T-cell (primary cell): ENCODE measurements at regions not wholly inside any gene's neighbourhood (a gene's known extent, or its start where the extent isn't known, plus 50 kb on each side); places are given as distances from the start of the nearest gene placed in this dataset.

Experiments used
- ATAC-seq, 4 experiments: fragments of 200-7000 bp in 3 of 4; fragments of 150-1000 bp in 1 of 4; cut with Tn5 transposase; replicated peaks in 1 of 4; 1 replicate in 3 of 4; 2 replicates in 1 of 4; pipeline ENCODE4 v1.10.0; 2021; ENCODE audit warnings: moderate library complexity in 3 of 4, mild to moderate bottlenecking in 2 of 4, moderate number of reproducible peaks in 1 of 4
- CTCF ChIA-PET, 2 donors: fragments of 300-600 bp; sonication (Branson Sonifier 250); formaldehyde crosslinking; loops; one replicate each; lab custom pipeline; 2022; ENCODE audit warnings: antibody characterized with exemption in 2 of 2; lab: Charles Lee
- POLR2A ChIA-PET, 2 donors: fragments of 300-600 bp; sonication (Branson Sonifier 250); formaldehyde crosslinking; loops; one replicate each; lab custom pipeline; 2022; ENCODE audit warnings: antibody characterized with exemption in 2 of 2; lab: Charles Lee
- DNase-seq, 35 experiments: peaks; one replicate each; pipeline versions ENCODE4 v3.0.0 to v3.0.0-alpha.2; 2013 to 2023
- H3K27ac ChIP-seq: one replicate; pipeline ENCODE4 v1.5.1; 2013; ENCODE audit warnings: low read length
- H3K27me3 ChIP-seq, 2 experiments: replicated peaks in 1 of 2; 1 replicate in 1 of 2; 2 replicates in 1 of 2; pipeline versions ENCODE4 v1.6.1 to v1.7.0; 2013; ENCODE audit warnings: low read length in 1 of 2, mixed read lengths in 1 of 2; ENCODE audit not compliant: control insufficient read depth in 2 of 2, insufficient read depth in 2 of 2; ENCODE audit errors: extremely low read depth in 1 of 2
- H3K36me3 ChIP-seq, 2 donors: 1 replicate in 1 of 2; 2 replicates in 1 of 2; pipeline versions ENCODE4 v1.6.1 to v1.7.0; 2013; ENCODE audit warnings: low read length in 1 of 2; ENCODE audit not compliant: control insufficient read depth in 2 of 2, insufficient read depth in 1 of 2; ENCODE audit errors: extremely low read depth in 1 of 2
- H3K4me1 ChIP-seq, 2 experiments: 1 replicate in 1 of 2; 2 replicates in 1 of 2; pipeline versions ENCODE4 v1.6.1 to v1.7.0; 2013; ENCODE audit warnings: low read length in 2 of 2, mixed read lengths in 1 of 2; ENCODE audit not compliant: insufficient read depth in 2 of 2, control insufficient read depth in 1 of 2; ENCODE audit errors: extremely low read depth in 1 of 2
- H3K4me3 ChIP-seq, 2 donors: 1 replicate in 1 of 2; 2 replicates in 1 of 2; pipeline versions ENCODE4 v1.5.1 to v1.7.0; 2013; ENCODE audit warnings: mild to moderate bottlenecking in 2 of 2, low read length in 1 of 2, moderate library complexity in 1 of 2; ENCODE audit not compliant: control insufficient read depth in 1 of 2; ENCODE audit errors: extremely low read depth in 1 of 2
- H3K9me3 ChIP-seq: 2 replicates; pipeline ENCODE4 v1.7.0; 2013
- H3K27ac Mint-ChIP-seq, 2 donors: one replicate each; pipeline ENCODE4 v1.8.0; 2020 to 2021; ENCODE audit warnings: mild to moderate bottlenecking in 2 of 2, mixed read lengths in 2 of 2
- H3K27me3 Mint-ChIP-seq, 2 donors: one replicate each; pipeline ENCODE4 v1.8.0; 2021 to 2022; ENCODE audit warnings: mixed read lengths in 2 of 2
- H3K36me3 Mint-ChIP-seq: one replicate; pipeline ENCODE4 v1.8.0; 2021; ENCODE audit warnings: mixed read lengths
- H3K4me1 Mint-ChIP-seq, 3 donors: one replicate each; pipeline ENCODE4 v1.8.0; 2020 to 2022; ENCODE audit warnings: mixed read lengths in 3 of 3, mild to moderate bottlenecking in 1 of 3
- H3K4me3 Mint-ChIP-seq, 3 donors: one replicate each; pipeline ENCODE4 v1.8.0; 2020 to 2022; ENCODE audit warnings: mild to moderate bottlenecking in 3 of 3, mixed read lengths in 3 of 3, moderate library complexity in 3 of 3
- H3K9me3 Mint-ChIP-seq, 3 donors: one replicate each; pipeline ENCODE4 v1.8.0; 2020 to 2022; ENCODE audit warnings: mixed read lengths in 3 of 3
- WGBS: methylation state at CpG from one replicate; pipeline ENCODE4 v1.1.5; 2013; ENCODE audit warnings: missing lambda C conversion rate; ENCODE audit not compliant: insufficient coverage; 5-methylcytosine and 5-hydroxymethylcytosine counted together

DNA sequence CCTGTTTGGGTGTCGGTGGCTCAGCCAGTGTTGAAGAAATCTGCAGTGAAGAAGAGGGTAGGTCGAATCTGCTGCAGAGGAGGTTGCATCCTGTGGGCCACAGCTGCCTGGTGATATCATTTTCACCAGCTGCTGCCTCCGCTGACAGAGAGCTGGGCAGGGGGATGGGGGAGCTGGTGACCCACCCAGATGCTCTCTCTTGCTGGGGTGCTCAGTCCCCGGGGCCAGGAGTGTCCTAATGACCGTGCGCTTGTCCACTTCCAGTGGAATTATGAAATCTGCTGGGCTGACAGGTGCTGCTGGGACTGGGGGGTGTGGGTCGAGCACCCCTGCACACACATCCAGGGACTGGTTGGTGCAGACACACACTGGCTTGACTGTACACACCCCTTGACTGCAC is 83.2 kb upstream of the IRX4 start:
- H3K4me1 Mint-ChIP-seq = no peaks in the 10 kb centered on the region
- Histone ChIP-seq H3K9me3 (no peaks in the 10 kb centered on the region), H3K4me3 (no peak overlapping the region), H3K36me3 (no peaks in the 10 kb centered on the region), H3K27me3 (peaks cover 0 to 31% of the 10 kb centered on the region in 2 experiments), H3K4me1 (no peaks in the 10 kb centered on the region), H3K27ac (no peak overlapping the region)
- no peak overlapping the region for H3K27ac Mint-ChIP-seq
- 57% methylated on average over 2 of the region's 7 CpGs for WGBS
- no peaks in the 10 kb centered on the region for H3K9me3 Mint-ChIP-seq
- no peaks in the 10 kb centered on the region for H3K36me3 Mint-ChIP-seq
- CTCF ChIA-PET = no interaction called here
- POLR2A ChIA-PET = no interaction called here
- H3K4me3 Mint-ChIP-seq = no peak overlapping the region
- peaks cover 17% of the 10 kb centered on the region in 2 donors for H3K27me3 Mint-ChIP-seq
- DNase-seq (no peak), ATAC-seq (no peak)

GRCh38 chr5:1963941-1964451 is 81.3 kb upstream of the IRX4 start:
- ChIA-PET CTCF (no interaction called here), POLR2A (no interaction called here)
- Mint-ChIP-seq H3K36me3 (no peaks in the 10 kb centered on the region), H3K9me3 (no peaks in the 10 kb centered on the region), H3K4me1 (no peaks in the 10 kb centered on the region), H3K27ac (no peak overlapping the region), H3K4me3 (no peak overlapping the region), H3K27me3 (peaks cover 17 to 22% of the 10 kb centered on the region in 2 donors)
- no peak for ATAC-seq
- H3K27me3 ChIP-seq = peaks cover 0 to 42% of the 10 kb centered on the region in 2 experiments
- no peaks in the 10 kb centered on the region for H3K4me1 ChIP-seq
- 79% methylated on average over 14 of the region's 14 CpGs for WGBS
- H3K4me3 ChIP-seq = no peak overlapping the region
- DNase-seq = no peak
- no peaks in the 10 kb centered on the region for H3K9me3 ChIP-seq
- no peak overlapping the region for H3K27ac ChIP-seq
- H3K36me3 ChIP-seq = no peaks in the 10 kb centered on the region

DNA sequence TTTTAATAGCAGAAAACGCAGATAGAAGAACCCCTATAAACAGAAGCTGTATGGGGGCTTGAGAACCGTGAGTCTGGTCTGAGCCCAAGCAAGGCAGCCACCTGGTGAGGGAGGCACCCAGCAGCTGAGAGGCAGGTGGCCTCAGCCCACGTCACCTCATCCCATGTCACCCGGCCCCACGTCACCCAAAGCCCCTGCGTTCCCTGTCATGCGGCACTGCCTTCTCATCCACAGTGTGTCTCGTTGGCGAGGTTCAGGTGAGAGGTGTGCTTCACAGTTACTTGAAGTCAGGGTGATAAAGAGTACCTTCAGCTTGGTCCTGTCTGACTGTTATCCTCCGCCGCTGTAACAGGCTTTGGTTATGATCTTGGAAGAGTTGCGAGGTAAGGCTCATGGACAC is 80.6 kb upstream of the IRX4 start:
- DNase-seq (no peak), ATAC-seq (no peak)
- no peaks in the 10 kb centered on the region for H3K4me1 ChIP-seq
- ChIA-PET POLR2A (no interaction called here), CTCF (no interaction called here)
- no peak overlapping the region for H3K4me3 Mint-ChIP-seq
- H3K4me1 Mint-ChIP-seq = no peaks in the 10 kb centered on the region
- H3K27me3 ChIP-seq = peaks cover 0 to 42% of the 10 kb centered on the region in 2 experiments
- H3K27ac ChIP-seq = no peak overlapping the region
- H3K36me3 Mint-ChIP-seq = no peaks in the 10 kb centered on the region
- H3K36me3 ChIP-seq = no peaks in the 10 kb centered on the region
- no peak overlapping the region for H3K27ac Mint-ChIP-seq
- no peaks in the 10 kb centered on the region for H3K9me3 ChIP-seq
- no peak overlapping the region for H3K4me3 ChIP-seq
- WGBS = 90% methylated on average over 7 of the region's 12 CpGs
- H3K27me3 Mint-ChIP-seq = peaks cover 17 to 23% of the 10 kb centered on the region in 2 donors
- no peaks in the 10 kb centered on the region for H3K9me3 Mint-ChIP-seq

GRCh38 chr5:1962619-1963355 is 80.1 kb upstream of the IRX4 start:
- H3K27me3 Mint-ChIP-seq = peaks cover 17 to 29% of the 10 kb centered on the region in 2 donors

DNA sequence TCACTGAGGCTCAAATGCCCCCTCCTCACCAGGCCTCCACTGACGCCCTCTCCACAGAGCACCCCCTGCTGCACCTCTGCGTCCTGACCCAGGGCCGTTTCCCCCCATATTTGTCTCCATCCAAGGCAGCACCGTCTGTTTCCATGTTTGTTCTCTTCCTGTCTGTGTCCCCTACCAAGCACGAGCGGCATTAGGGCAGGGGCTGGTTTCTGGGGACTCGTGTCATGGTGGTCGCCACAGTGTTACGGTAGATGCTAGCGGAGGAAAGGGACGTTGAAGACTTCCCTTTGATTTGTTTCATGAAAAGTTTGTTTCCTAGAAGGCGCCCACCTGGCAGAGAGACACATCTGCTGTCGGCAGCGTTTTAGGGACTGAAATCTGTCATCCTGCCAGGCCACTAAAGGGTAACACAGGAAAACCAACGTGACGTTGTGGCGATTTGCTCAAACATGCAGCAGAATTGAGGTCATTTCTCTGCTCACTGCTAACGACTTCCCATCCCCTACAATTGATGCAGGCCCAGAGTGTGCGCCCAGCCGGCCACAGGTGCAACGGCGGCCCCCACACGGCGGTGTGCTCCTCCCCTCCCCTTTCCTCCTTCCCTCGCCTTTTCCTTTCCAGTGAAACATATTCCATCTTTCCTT is 79.3 kb upstream of the IRX4 start:
- Histone ChIP-seq H3K9me3 (no peaks in the 10 kb centered on the region), H3K4me1 (no peaks in the 10 kb centered on the region), H3K4me3 (no peak overlapping the region), H3K27ac (no peak overlapping the region), H3K27me3 (peaks cover 0 to 46% of the 10 kb centered on the region in 2 experiments), H3K36me3 (no peaks in the 10 kb centered on the region)
- H3K27ac Mint-ChIP-seq = no peak overlapping the region
- no peaks in the 10 kb centered on the region for H3K36me3 Mint-ChIP-seq
- H3K4me3 Mint-ChIP-seq = no peak overlapping the region
- no peak for DNase-seq
- WGBS = 61% methylated on average over 20 of the region's 25 CpGs
- H3K4me1 Mint-ChIP-seq = no peaks in the 10 kb centered on the region
- no peaks in the 10 kb centered on the region for H3K9me3 Mint-ChIP-seq
- ATAC-seq = no peak
- ChIA-PET POLR2A (no interaction called here), CTCF (no interaction called here)
- peaks cover 17 to 32% of the 10 kb centered on the region in 2 donors for H3K27me3 Mint-ChIP-seq

More at GRCh38 chr5:1962619-1963355, 80.1 kb upstream of the IRX4 start:
- Histone ChIP-seq H3K4me1 (no peaks in the 10 kb centered on the region), H3K36me3 (no peaks in the 10 kb centered on the region), H3K27ac (no peak overlapping the region), H3K9me3 (no peaks in the 10 kb centered on the region), H3K27me3 (peaks cover 0 to 46% of the 10 kb centered on the region in 2 experiments), H3K4me3 (no peak overlapping the region)
- no peak for DNase-seq
- Mint-ChIP-seq H3K9me3 (no peaks in the 10 kb centered on the region), H3K27ac (no peak overlapping the region), H3K36me3 (no peaks in the 10 kb centered on the region), H3K4me3 (no peak overlapping the region), H3K4me1 (no peaks in the 10 kb centered on the region)
- no peak for ATAC-seq
- POLR2A ChIA-PET = no interaction called here
- 84% methylated on average over 6 of the region's 13 CpGs for WGBS
- CTCF ChIA-PET = no interaction called here

DNA sequence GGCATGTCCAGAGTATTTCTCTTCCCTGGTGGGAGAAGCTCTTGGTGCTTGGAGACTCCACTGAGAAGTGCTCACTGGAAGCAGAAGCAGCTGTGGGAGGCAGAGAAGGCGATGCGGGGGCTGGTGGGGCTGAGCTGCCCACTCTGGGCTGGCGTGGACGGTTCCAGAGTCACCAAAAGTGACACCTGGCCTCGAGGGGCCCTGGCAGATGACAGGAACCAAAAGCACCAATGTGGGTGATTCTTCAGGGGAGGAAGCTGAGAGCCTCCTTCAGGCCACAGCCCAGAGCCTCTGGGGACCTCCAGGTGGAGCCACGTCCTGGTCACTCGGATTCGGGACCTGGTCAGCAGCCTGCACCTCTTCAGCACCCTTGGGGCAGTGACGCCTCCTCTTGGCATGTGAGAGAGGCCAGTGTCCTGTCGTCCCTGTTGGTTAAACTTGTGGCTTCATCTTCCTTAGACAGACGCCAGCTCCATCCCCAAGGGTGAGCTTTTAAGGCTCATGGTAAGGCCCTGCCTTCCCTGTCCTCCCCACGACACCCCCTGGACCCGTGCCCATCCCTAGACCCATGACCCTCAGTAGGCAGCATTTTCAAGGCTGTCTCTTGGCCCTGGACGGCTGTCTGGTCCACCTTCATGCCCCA is 78.7 kb upstream of the IRX4 start:
- peaks cover 17 to 32% of the 10 kb centered on the region in 2 donors for H3K27me3 Mint-ChIP-seq
- H3K4me3 Mint-ChIP-seq = no peak overlapping the region
- H3K27ac ChIP-seq = no peak overlapping the region
- ChIA-PET CTCF (no interaction called here), POLR2A (no interaction called here)
- DNase-seq = no peak
- no peak for ATAC-seq
- no peaks in the 10 kb centered on the region for H3K36me3 Mint-ChIP-seq
- H3K27me3 ChIP-seq = peaks cover 0 to 42% of the 10 kb centered on the region in 2 experiments
- H3K9me3 Mint-ChIP-seq = no peaks in the 10 kb centered on the region
- H3K4me3 ChIP-seq = no peak overlapping the region
- 75% methylated on average over 14 of the region's 14 CpGs for WGBS
- no peak overlapping the region for H3K27ac Mint-ChIP-seq
- H3K9me3 ChIP-seq = no peaks in the 10 kb centered on the region
- H3K36me3 ChIP-seq = no peaks in the 10 kb centered on the region
- H3K4me1 Mint-ChIP-seq = no peaks in the 10 kb centered on the region
- H3K4me1 ChIP-seq = no peaks in the 10 kb centered on the region
